ENCODE measurements at regions not wholly inside any gene's neighbourhood (a gene's known extent, or its start where the extent isn't known, plus 50 kb on each side); places are given as distances from the start of the nearest gene placed in this dataset.

DNA sequence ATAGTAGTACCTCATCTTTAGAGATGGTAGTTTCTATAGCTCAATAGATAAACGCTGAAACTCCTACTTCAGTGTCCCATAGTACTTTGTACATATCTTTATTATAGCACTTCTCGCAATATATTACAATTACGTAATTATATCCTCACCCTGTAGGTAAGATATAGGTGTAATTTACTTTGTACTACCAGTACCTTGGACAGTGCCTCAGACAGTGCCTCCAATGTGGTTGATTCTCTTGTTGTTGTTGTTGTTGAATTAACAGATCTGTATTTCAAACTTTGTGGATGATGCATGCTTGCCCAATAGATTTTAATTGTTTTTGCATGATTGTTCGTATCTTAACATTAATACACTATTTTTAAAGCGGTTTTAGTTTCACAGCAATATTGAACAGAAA, 188.6 kb downstream of the ARL6IP6 start:
- TF ChIP-seq, protein P1, sequence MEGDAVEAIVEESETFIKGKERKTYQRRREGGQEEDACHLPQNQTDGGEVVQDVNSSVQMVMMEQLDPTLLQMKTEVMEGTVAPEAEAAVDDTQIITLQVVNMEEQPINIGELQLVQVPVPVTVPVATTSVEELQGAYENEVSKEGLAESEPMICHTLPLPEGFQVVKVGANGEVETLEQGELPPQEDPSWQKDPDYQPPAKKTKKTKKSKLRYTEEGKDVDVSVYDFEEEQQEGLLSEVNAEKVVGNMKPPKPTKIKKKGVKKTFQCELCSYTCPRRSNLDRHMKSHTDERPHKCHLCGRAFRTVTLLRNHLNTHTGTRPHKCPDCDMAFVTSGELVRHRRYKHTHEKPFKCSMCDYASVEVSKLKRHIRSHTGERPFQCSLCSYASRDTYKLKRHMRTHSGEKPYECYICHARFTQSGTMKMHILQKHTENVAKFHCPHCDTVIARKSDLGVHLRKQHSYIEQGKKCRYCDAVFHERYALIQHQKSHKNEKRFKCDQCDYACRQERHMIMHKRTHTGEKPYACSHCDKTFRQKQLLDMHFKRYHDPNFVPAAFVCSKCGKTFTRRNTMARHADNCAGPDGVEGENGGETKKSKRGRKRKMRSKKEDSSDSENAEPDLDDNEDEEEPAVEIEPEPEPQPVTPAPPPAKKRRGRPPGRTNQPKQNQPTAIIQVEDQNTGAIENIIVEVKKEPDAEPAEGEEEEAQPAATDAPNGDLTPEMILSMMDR (IDR thresholded peaks at IDR 0.05; ENCODE audit: low read depth, low read length, poor library complexity, severe bottlenecking): no peak
- TF ChIP-seq EZH2phosphoT487 (IDR thresholded peaks at IDR 0.05; ENCODE audit: borderline replicate concordance, low read length): no peak

Data from DOHH2 (cell line).